ENCODE measurements at regions not wholly inside any gene's neighbourhood (a gene's known extent, or its start where the extent isn't known, plus 50 kb on each side); places are given as distances from the start of the nearest gene placed in this dataset.

DNA sequence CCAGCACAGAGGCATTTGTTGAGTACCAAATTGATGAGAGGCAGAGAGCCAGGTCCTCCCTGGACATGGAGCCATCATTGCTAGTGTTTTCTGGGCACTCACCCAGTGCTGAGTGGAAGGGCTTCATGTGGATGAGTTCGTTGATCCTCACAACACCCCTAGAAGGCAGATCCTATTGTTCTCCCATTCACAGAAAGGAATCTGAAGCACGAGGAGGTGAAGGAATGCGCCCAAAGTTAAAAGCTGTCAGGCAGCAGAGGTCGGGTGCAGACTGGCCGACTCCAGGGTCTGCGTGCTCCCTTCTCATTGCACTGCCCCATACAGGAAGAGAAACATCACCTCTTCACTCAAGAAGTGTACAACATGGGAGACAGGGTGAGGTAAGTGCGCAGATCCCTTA, 153.5 kb upstream of the TNPO1 start:
- no peaks in the 10 kb centered on the region for H3K36me3 ChIP-seq (ENCODE audit: control insufficient read depth in 1 of 2, insufficient read depth in 2 of 2, low read length in 2 of 2)
- H3K27me3 ChIP-seq (ENCODE audit: low read depth, low read length) = no peaks in the 10 kb centered on the region
- H3K4me1 ChIP-seq (ENCODE audit: control insufficient read depth in 1 of 2, insufficient read depth in 2 of 2, low read length in 2 of 2) = peaks cover 0 to 4% of the 10 kb centered on the region in 2 donors
- no peaks in the 10 kb centered on the region for H3K9me3 ChIP-seq (ENCODE audit: control insufficient read depth in 1 of 2, low read length in 2 of 2)
- H3K27ac ChIP-seq (ENCODE audit: low read length) = no peak overlapping the region
- H3K4me3 ChIP-seq (ENCODE audit: low read depth in 1 of 2, low read length in 2 of 2) = no peak overlapping the region

DNA sequence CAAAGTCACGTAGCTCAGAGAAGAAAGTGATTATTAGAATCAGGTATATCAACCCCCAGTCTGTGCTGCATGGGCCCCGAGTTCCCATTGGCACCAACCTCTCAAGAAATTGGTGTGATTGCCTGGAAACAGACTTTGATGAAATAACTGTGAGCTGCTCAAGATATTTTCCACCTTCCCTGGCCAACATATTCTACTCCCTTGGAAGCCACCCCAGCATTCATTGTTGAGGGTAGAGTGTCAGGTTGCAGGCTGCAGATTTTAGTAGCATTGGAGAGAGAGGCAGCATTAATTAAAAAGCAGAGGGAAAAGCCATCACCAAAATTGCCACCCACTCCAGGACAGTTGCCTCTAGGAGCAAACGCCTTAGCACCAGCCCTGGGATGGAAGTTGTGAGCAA, 154.2 kb upstream of the TNPO1 start:
- Histone ChIP-seq H3K27me3 (ENCODE audit: low read depth, low read length) (no peaks in the 10 kb centered on the region), H3K9me3 (ENCODE audit: control insufficient read depth in 1 of 2, low read length in 2 of 2) (no peaks in the 10 kb centered on the region), H3K4me3 (ENCODE audit: low read depth in 1 of 2, low read length in 2 of 2) (no peak overlapping the region), H3K4me1 (ENCODE audit: control insufficient read depth in 1 of 2, insufficient read depth in 2 of 2, low read length in 2 of 2) (peaks cover 0 to 4% of the 10 kb centered on the region in 2 donors), H3K27ac (ENCODE audit: low read length) (no peak overlapping the region), H3K36me3 (ENCODE audit: control insufficient read depth in 1 of 2, insufficient read depth in 2 of 2, low read length in 2 of 2) (no peaks in the 10 kb centered on the region)

DNA sequence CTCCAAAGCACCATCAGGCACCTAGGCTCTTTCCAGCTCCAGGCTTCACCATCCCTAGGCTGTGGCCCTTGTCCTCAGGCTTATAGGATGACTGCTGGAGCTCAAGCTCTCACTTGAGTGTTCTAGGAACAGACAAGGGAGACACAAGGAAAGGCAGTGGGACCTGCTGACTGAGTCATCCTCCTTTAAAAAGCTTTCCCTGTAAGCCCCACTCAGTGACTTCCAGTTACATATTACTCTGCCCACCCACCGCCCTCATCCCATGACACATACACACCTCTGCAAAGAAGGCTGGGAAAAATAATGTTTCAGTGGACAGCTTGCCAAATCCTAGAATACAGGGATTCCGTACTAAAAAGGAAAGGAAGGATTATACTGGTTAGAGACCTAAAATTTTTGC, 154.2 kb upstream of the ZNF366 start:
- no peak overlapping the region for H3K27ac ChIP-seq (ENCODE audit: low read length)

GRCh38 chr5:72659726-72660125, 152.5 kb upstream of the ZNF366 start:
- Histone ChIP-seq H3K4me1 (ENCODE audit: control insufficient read depth in 1 of 2, insufficient read depth in 2 of 2, low read length in 2 of 2) (peaks cover 0 to 4% of the 10 kb centered on the region in 2 donors), H3K27ac (ENCODE audit: low read length) (no peak overlapping the region)

More for the DNA sequence above, 154.2 kb upstream of the ZNF366 start:
- H3K4me3 ChIP-seq (ENCODE audit: low read depth in 1 of 2, low read length in 2 of 2) = no peak overlapping the region
- no peaks in the 10 kb centered on the region for H3K9me3 ChIP-seq (ENCODE audit: control insufficient read depth in 1 of 2, low read length in 2 of 2)
- H3K27me3 ChIP-seq (ENCODE audit: low read depth, low read length) = no peaks in the 10 kb centered on the region
- peaks cover 0 to 4% of the 10 kb centered on the region in 2 donors for H3K4me1 ChIP-seq (ENCODE audit: control insufficient read depth in 1 of 2, insufficient read depth in 2 of 2, low read length in 2 of 2)
- no peaks in the 10 kb centered on the region for H3K36me3 ChIP-seq (ENCODE audit: control insufficient read depth in 1 of 2, insufficient read depth in 2 of 2, low read length in 2 of 2)

GRCh38 chr5:72658761-72659540, 151.7 kb upstream of the ZNF366 start:
- Histone ChIP-seq H3K4me3 (ENCODE audit: low read depth in 1 of 2, low read length in 2 of 2) (no peak overlapping the region), H3K36me3 (ENCODE audit: control insufficient read depth in 1 of 2, insufficient read depth in 2 of 2, low read length in 2 of 2) (no peaks in the 10 kb centered on the region), H3K27ac (ENCODE audit: low read length) (no peak overlapping the region)

More at GRCh38 chr5:72659726-72660125, 152.5 kb upstream of the ZNF366 start:
- Histone ChIP-seq H3K9me3 (ENCODE audit: control insufficient read depth in 1 of 2, low read length in 2 of 2) (no peaks in the 10 kb centered on the region), H3K4me3 (ENCODE audit: low read depth in 1 of 2, low read length in 2 of 2) (no peak overlapping the region), H3K27me3 (ENCODE audit: low read depth, low read length) (no peaks in the 10 kb centered on the region), H3K36me3 (ENCODE audit: control insufficient read depth in 1 of 2, insufficient read depth in 2 of 2, low read length in 2 of 2) (no peaks in the 10 kb centered on the region)

DNA sequence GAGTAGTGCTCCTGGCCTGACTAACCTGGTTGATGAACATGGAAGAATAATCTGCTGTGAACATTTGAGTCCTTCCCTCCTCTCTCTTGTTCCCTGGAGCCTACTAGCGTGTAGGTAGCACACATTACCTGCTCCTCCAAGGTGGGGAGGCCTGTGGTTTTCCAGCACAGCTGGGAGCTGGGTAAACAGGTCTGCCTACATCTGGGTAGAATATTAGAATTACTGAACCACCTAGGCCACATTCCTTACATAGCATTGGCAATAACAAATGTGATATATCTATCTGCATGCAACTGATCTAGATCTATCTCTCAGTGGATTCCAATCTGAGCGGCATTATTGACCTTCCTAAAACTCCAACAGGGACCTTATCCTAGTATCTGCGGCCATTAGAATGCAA, 151.0 kb upstream of the ZNF366 start:
- Histone ChIP-seq H3K36me3 (ENCODE audit: control insufficient read depth in 1 of 2, insufficient read depth in 2 of 2, low read length in 2 of 2) (no peaks in the 10 kb centered on the region), H3K4me3 (ENCODE audit: low read depth in 1 of 2, low read length in 2 of 2) (no peak overlapping the region), H3K4me1 (ENCODE audit: control insufficient read depth in 1 of 2, insufficient read depth in 2 of 2, low read length in 2 of 2) (peaks cover 0 to 13% of the 10 kb centered on the region in 2 donors), H3K27ac (ENCODE audit: low read length) (no peak overlapping the region), H3K27me3 (ENCODE audit: low read depth, low read length) (no peaks in the 10 kb centered on the region), H3K9me3 (ENCODE audit: control insufficient read depth in 1 of 2, low read length in 2 of 2) (no peaks in the 10 kb centered on the region)

More at GRCh38 chr5:72658761-72659540, 151.7 kb upstream of the ZNF366 start:
- no peaks in the 10 kb centered on the region for H3K9me3 ChIP-seq (ENCODE audit: control insufficient read depth in 1 of 2, low read length in 2 of 2)
- H3K4me1 ChIP-seq (ENCODE audit: control insufficient read depth in 1 of 2, insufficient read depth in 2 of 2, low read length in 2 of 2) = peaks cover 0 to 7% of the 10 kb centered on the region in 2 donors
- no peaks in the 10 kb centered on the region for H3K27me3 ChIP-seq (ENCODE audit: low read depth, low read length)

DNA sequence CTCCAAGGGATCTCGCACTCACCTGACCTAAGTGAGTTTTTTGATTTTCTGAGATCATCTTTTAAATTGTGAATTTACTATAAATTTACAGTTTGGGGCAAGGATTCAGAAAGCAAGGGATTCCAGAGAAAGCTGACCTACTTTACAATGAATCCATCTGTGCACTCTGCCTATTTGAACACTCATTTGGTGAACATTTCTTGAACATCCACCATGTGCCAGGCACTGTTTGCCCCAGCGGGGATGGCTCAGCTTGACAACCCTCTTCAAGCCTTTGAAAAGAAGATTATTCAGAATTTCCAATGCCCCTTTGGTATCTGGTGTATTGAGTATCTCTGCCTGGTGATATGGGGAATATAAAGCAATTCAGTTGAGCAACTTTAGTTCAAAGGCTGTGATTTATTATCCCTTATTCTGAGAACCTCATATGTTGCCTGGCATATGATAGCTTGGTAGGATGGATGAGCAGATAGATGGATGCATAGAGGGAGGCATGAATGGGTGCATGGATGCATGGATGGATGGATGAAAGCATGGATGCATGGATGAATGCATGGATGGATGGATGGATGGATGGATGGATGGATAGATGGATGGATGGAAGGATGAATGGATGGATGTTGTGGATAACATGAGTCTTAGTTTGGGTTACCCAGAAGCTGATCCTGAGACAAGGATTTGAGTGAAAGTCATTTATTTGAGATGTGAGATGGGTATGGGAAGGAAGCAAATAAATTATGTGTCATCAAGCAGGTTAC, 149.7 kb upstream of the ZNF366 start:
- Histone ChIP-seq H3K4me3 (ENCODE audit: low read depth in 1 of 2, low read length in 2 of 2) (no peak overlapping the region), H3K9me3 (ENCODE audit: control insufficient read depth in 1 of 2, low read length in 2 of 2) (no peaks in the 10 kb centered on the region), H3K27me3 (ENCODE audit: low read depth, low read length) (no peaks in the 10 kb centered on the region), H3K4me1 (ENCODE audit: control insufficient read depth in 1 of 2, insufficient read depth in 2 of 2, low read length in 2 of 2) (peaks cover 0 to 9% of the 10 kb centered on the region in 2 donors), H3K27ac (ENCODE audit: low read length) (no peak overlapping the region), H3K36me3 (ENCODE audit: control insufficient read depth in 1 of 2, insufficient read depth in 2 of 2, low read length in 2 of 2) (no peaks in the 10 kb centered on the region)

DNA sequence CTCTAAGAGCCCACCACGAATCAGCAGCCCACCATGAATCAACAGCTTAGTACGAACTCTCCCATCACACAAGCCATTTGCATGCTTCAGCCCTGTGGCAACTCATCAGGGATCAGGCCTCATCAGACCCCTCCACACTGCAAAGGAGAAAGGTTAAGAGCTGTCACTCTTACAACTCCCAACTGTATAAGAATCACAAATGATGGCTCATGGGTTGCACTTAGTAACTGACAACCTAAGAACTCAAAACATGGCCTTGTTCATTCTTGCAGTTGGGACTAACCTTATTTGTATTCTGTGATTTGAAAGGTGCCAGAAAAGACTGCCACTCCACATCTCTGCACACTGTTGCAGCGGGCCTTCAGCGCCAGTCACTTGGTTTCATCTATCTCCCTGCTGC, 149.1 kb upstream of the ZNF366 start:
- H3K4me3 ChIP-seq (ENCODE audit: low read depth in 1 of 2, low read length in 2 of 2) = no peak overlapping the region
- H3K36me3 ChIP-seq (ENCODE audit: control insufficient read depth in 1 of 2, insufficient read depth in 2 of 2, low read length in 2 of 2) = no peaks in the 10 kb centered on the region
- H3K27ac ChIP-seq (ENCODE audit: low read length) = no peak overlapping the region
- peaks cover 0 to 9% of the 10 kb centered on the region in 2 donors for H3K4me1 ChIP-seq (ENCODE audit: control insufficient read depth in 1 of 2, insufficient read depth in 2 of 2, low read length in 2 of 2)
- H3K27me3 ChIP-seq (ENCODE audit: low read depth, low read length) = no peaks in the 10 kb centered on the region
- no peaks in the 10 kb centered on the region for H3K9me3 ChIP-seq (ENCODE audit: control insufficient read depth in 1 of 2, low read length in 2 of 2)

DNA sequence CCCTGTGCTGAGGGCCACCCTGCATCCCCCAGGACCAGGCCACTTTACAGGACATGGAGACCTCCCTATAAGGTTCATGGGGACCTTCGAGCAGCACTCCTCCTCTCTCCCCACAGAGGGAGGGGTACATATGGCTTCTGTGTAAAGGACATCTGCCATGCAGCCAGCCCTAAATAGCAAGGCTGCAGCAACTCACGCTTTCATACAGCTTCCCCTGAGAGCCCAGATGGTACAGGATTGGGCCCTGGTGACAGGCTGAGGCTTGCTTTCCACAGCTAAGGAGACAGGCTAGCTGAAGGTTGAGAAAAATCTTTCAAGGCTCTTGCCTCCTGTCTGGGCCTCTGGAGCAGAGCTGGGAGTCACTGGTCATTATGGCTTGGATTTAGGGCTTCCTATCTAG, 147.0 kb upstream of the ZNF366 start:
- no peak overlapping the region for H3K4me3 ChIP-seq (ENCODE audit: low read depth in 1 of 2, low read length in 2 of 2)
- H3K4me1 ChIP-seq (ENCODE audit: control insufficient read depth in 1 of 2, insufficient read depth in 2 of 2, low read length in 2 of 2) = peaks cover 0 to 9% of the 10 kb centered on the region in 2 donors
- H3K27me3 ChIP-seq (ENCODE audit: low read depth, low read length) = no peaks in the 10 kb centered on the region
- H3K36me3 ChIP-seq (ENCODE audit: control insufficient read depth in 1 of 2, insufficient read depth in 2 of 2, low read length in 2 of 2) = no peaks in the 10 kb centered on the region
- H3K9me3 ChIP-seq (ENCODE audit: control insufficient read depth in 1 of 2, low read length in 2 of 2) = no peaks in the 10 kb centered on the region
- H3K27ac ChIP-seq (ENCODE audit: low read length) = no peak overlapping the region

- no peaks in the 10 kb centered on the region for H3K36me3 ChIP-seq (ENCODE audit: control insufficient read depth in 1 of 2, insufficient read depth in 2 of 2, low read length in 2 of 2)
- peaks cover 0 to 13% of the 10 kb centered on the region in 2 donors for H3K4me1 ChIP-seq (ENCODE audit: control insufficient read depth in 1 of 2, insufficient read depth in 2 of 2, low read length in 2 of 2)
- no peaks in the 10 kb centered on the region for H3K9me3 ChIP-seq (ENCODE audit: control insufficient read depth in 1 of 2, low read length in 2 of 2)
- H3K4me3 ChIP-seq (ENCODE audit: low read depth in 1 of 2, low read length in 2 of 2) = no peak overlapping the region
- H3K27ac ChIP-seq (ENCODE audit: low read length) = no peak overlapping the region
- no peaks in the 10 kb centered on the region for H3K27me3 ChIP-seq (ENCODE audit: low read depth, low read length)
Measured at GRCh38 chr5:72653586-72653985, 146.4 kb upstream of the ZNF366 start.

- H3K4me3 ChIP-seq (ENCODE audit: low read depth in 1 of 2, low read length in 2 of 2) = no peak overlapping the region
- peaks cover 0 to 17% of the 10 kb centered on the region in 2 donors for H3K4me1 ChIP-seq (ENCODE audit: control insufficient read depth in 1 of 2, insufficient read depth in 2 of 2, low read length in 2 of 2)
- H3K27ac ChIP-seq (ENCODE audit: low read length) = no peak overlapping the region
- H3K36me3 ChIP-seq (ENCODE audit: control insufficient read depth in 1 of 2, insufficient read depth in 2 of 2, low read length in 2 of 2) = no peaks in the 10 kb centered on the region
- no peaks in the 10 kb centered on the region for H3K9me3 ChIP-seq (ENCODE audit: control insufficient read depth in 1 of 2, low read length in 2 of 2)
- no peaks in the 10 kb centered on the region for H3K27me3 ChIP-seq (ENCODE audit: low read depth, low read length)
Measured at GRCh38 chr5:72651779-72652178, 144.6 kb upstream of the ZNF366 start.
